GM19240 (cell line): ENCODE measurements at regions not wholly inside any gene's neighbourhood (a gene's known extent, or its start where the extent isn't known, plus 50 kb on each side); places are given as distances from the start of the nearest gene placed in this dataset.
"Not testable (repeated sequence)": the region's sequence is repeated elsewhere in the genome, so short reads cannot be mapped to it uniquely, and the experiment has no call there.

Experiments used
- DNase-seq: peaks from one replicate; pipeline ENCODE4 v3.0.0; 2011; ENCODE audit warnings: low spot score; ENCODE audit not compliant: insufficient read length

GRCh38 chr9:105975886-105976645 is 281.7 kb downstream of the TMEM38B start:
- no peak for DNase-seq

DNA sequence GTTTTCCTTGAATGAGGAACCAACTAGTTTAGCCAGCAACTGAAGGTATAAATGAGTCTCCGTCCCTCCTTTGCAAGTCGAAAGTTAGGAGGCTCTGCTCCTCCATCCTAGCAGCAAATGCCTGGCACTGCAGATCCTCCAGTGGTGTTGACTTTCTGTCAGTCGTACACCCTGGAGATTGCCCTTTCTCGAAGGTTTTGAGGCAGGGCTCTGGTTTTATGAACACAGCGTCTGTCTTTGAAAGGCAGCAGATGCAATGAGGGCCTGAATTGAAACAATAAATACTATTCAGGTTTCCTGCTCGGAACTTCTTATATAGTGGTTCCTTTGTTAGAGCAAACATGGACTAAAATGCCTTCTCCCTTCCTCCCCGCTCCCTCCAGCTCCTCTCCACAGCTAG is 284.0 kb downstream of the TMEM38B start:
- DNase-seq: no peak

DNA sequence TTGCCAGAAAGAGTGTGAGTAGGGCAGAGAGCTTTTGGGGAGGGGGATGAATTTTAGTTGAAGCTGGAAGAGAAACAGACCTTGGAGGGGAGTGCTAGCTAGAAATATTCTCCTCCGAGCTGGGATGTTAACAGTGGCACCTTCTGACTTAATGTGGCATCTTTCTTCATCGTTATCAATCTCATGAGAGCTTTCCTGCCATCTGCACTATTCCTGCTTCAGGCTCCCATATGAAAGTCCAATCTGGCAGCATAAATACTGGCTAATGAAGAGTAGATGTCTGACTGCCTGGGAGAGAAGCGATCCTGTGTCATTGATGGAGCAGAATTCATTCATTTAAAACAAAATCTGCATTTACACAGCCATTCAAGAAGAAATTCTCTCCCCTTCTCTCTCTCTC is 284.5 kb downstream of the TMEM38B start:
- DNase-seq: no peak

DNA sequence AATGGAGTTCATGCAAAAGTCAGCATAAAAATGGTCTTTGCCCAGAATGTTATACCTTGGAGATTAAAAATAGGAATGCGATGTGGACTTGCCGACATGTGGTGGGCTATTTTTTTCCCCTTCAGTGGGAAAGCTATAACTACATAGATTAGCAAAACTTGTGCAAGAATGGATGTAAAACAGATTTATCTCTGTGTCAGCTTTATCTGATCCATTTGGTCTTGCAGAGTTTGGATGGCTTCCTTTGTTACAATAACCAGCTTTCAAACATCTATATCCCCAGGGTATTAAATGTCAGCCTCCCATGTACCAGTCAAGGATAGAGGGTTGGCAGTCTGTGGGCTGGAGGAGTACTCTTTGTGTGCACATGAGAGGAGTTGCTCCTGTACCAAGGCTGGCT is 284.9 kb downstream of the TMEM38B start:
- DNase-seq: no peak

DNA sequence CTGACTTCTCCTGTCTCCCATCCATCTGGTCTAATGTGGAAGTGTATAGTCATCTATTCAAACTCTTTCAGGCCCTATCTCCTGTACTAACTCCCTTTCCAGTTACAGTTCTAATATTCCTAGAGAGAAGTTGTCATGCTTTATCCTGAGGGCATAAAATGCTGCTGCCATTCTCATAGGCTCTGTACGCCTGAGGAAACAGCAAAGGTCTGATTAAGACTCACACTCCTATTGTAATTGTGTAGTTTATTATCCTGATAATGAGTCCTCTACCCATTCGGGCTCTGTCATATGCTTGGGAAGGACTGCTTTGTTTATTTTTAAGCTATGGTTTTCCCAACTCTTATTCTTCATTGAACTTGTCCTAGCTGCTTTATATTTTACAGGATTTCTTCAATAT is 290.4 kb downstream of the TMEM38B start:
- no peak for DNase-seq

- no peak for DNase-seq
Measured at GRCh38 chr9:105993116-105993854, 298.9 kb downstream of the TMEM38B start.

GRCh38 chr9:105993921-105994715 is 299.8 kb downstream of the TMEM38B start:
- DNase-seq: no peak

DNA sequence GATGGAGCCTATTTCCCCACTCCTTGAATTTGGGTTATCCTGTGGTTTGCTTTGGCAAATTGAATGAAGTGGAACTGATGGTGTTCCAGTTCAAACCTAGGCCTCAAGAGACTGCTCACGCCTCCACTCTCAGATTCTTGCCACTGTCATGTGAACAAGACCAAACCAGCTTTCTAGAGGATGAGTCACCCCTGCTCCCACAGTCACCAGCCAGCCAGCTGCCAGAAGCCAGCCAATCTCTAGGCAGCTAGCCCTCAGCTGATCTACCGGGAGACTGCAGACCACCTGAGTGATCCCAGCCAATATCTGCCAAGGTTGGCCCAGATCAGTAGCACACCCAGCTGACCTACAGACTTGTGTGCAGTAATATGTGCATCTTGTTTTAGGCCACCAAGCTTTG is 300.6 kb downstream of the TMEM38B start:
- DNase-seq: no peak

GRCh38 chr9:106017198-106017740 is 322.9 kb downstream of the TMEM38B start:
- no peak for DNase-seq

DNA sequence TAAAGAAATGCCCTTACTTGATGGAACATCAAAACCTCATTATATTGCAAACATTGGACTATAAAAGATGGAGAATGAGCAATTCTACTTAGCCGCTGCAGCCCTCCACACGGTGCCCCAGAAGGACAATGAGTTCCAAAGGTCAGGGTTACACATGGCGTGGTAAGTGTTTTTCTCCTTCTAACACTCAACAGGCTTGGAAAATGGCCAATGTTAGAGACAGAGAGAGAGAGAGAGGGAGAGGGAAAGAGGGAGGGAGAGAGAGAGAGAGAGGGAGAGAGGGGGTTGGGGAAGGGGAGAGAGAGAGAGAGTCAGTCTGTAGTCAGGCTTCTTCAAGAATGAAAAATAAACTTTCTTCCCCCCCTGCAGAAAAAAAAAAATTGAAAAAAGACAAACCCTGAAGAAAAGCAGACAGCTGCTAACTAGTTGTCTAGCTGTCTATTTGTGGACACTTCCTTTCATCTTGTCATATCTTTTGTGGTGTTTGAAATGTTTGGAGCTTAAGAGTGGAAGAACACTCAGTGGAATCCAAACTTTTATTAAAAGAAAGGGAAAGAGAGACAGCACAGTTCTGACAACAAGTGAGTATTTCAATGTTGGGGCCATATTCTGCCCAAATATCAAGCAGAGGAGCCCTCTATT is 324.8 kb downstream of the TMEM38B start:
- no peak for DNase-seq

- DNase-seq: no peak
Measured at GRCh38 chr9:106019702-106020101, 325.4 kb downstream of the TMEM38B start.

DNA sequence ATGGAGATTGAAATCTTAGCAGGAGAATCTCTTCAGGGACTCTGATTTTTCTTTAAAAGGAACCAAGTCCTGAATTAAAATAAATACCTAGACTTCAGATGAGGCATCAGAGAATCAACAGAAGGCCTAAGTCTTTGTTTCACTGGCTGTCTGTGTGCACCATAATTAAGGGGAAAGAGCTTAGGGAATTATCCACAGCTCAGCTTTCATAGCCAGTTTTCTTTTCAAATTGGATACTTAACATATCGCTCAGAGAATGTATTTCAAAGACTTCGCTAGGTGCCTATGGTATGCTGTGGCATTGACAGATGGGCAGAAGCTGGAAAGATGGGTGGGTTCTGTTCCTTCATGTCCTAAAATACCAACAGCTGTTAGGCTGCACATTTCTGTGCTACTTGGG is 325.8 kb downstream of the TMEM38B start:
- DNase-seq: no peak

DNA sequence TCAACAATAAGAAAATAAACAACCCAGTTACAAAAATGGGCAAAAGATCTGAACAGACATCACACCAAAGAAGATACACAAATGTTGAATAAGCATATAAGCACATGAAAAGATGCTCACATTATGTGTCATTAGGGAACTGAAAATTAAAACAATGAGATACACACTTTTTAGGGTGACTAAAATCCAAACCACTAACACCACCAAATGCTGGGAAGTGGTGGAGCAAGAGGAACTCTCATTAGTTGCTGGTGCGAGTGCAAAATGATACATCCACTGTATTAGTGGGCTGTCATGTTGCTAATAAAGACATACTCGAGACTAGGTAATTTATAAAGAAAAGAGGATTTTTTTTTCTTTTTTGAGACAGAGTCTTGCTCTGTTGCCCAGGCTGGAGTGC is 329.1 kb downstream of the TMEM38B start:
- DNase-seq: no peak

- DNase-seq: no peak
Measured at GRCh38 chr9:106025453-106025852, 331.1 kb downstream of the TMEM38B start.

DNA sequence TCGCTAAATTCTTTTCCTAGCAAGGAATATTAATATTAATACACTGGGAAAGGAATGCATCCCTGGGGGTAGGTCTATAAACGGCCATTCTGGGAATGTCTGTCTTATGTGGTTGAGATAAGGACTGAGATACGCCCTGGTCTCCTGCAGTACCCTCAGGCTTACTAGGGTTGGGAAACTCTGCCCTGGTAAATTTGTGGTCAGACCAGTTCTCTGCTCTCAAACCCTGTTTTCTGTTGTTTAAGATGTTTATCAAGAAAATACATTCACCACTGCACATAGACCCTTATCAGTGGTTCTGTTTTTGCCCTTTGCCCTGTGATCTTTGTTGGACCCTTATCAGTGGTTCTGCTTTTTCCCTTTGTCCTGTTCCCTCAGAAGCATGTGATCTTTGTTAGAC is 335.8 kb downstream of the TMEM38B start:
- DNase-seq: not testable (repeated sequence)

GRCh38 chr9:106032978-106033377 is 338.6 kb downstream of the TMEM38B start:
- no peak for DNase-seq

GRCh38 chr9:106035806-106036205 is 341.5 kb downstream of the TMEM38B start:
- DNase-seq: no peak

DNA sequence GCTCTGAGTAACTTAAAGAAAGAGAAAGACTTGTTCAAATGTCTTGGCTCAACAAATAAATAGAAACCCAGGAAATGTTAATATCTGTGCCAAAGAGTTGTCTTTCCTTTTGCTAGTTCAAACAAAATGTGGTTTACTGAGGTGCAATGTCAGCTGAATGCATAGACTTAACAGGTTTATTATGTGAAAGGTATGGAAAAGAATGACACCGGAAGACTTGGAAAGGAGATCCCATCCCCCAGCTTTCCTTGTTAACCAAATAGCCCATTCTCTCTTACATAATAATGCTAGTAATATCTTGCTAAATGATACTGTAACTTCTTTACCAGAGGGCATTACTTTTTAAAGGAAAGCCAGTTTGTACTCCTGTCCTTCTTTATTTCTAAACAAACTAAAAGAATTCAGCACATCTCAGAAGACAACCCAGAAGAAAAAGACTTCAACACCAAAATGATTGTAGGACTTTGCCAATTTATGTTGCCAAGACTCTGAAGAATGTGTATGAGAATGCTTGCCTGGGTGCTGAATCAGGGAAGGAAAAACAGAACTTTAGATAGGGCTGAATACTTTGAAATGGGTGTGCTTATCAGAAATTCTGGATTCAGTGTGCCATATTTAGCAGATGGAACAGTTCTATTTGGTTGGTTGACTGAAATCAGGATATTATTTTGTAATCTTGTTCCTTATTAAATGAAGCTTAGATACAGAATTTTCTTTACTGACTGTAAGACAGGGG is 344.1 kb downstream of the TMEM38B start:
- DNase-seq: no peak

DNA sequence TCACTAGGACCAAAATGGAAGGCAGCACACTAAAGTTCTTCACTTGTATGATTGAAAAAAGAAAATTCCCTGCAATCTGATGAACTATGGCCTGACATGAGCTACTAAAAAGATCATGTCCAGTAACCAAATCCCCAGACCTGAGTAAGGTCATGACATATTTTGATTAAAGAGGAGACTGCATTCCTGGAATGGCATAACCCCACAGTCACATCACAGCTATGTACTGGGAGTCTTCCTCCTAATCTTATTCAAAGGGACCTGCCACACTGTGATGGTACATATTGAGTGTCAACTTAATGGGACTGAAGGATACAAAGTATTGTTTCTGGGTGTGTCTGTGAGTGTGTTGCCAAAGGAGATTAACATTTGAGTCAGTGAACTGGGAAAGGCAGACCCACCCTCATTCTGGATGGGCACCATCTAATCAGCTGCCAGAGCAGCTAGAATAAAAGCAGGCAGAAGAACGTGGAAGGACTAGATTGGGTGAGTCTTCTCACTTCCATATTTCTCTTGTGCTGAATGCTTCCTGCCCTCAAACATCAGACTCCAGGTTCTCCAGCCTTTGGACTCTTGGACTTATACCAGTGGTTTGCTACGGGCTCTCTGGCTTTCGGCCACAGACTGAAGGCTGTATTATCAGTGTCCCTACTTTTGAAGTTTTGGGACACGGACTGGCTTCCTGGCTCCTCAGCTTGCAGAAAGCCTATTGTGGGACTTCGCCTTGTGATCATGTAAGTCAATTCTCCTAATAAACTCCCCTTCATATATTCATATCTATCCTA is 345.0 kb downstream of the TMEM38B start:
- no peak for DNase-seq

GRCh38 chr9:106041920-106042319 is 347.6 kb downstream of the TMEM38B start:
- DNase-seq: not testable (repeated sequence)
